HepG2 (cell line): ENCODE measurements at regions not wholly inside any gene's neighbourhood (a gene's known extent, or its start where the extent isn't known, plus 50 kb on each side); places are given as distances from the start of the nearest gene placed in this dataset.

Source experiments
- ARNT ChIP-seq: fragments of 450-650 bp; IDR thresholded peaks from 2 replicates; pipeline ENCODE4 v1.6.1; 2017
- CBX1 ChIP-seq: IDR thresholded peaks from one replicate; pipeline ENCODE4 v1.6.1; 2016; ENCODE audit warnings: antibody characterized with exemption, low read depth
- GATAD2A ChIP-seq: IDR thresholded peaks from 2 replicates; pipeline ENCODE4 v1.6.1; 2016
- KLF6 ChIP-seq: IDR thresholded peaks from 2 replicates; pipeline ENCODE4 v1.8.0; 2016; ENCODE audit warnings: missing biosample characterization, missing genetic modification reagents
- POLR2A ChIP-seq, 2 experiments: IDR thresholded peaks; 2 replicates each; pipeline ENCODE4 v1.6.1; 2011; ENCODE audit warnings: low read depth in 2 of 2, low read length in 2 of 2, mild to moderate bottlenecking in 1 of 2, moderate library complexity in 1 of 2; ENCODE audit not compliant: insufficient read depth in 1 of 2
- SP1 ChIP-seq, 2 experiments: fragments of 450-650 bp in 1 of 2; sonication (generic) in 1 of 2; formaldehyde crosslinking in 1 of 2; IDR thresholded peaks; 2 replicates each; pipeline versions ENCODE4 v1.4.0 to v1.6.1; 2016 to 2020; ENCODE audit warnings: missing genetic modification reagents in 1 of 2
- ZBTB7B ChIP-seq: sonication (generic); formaldehyde crosslinking; IDR thresholded peaks from 2 replicates; pipeline ENCODE4 v1.4.0; 2020; ENCODE audit warnings: missing genetic modification reagents
- TF ChIP-seq, protein P1 (sequence below): sonication (generic); formaldehyde crosslinking; IDR thresholded peaks from 2 replicates; pipeline ENCODE4 v1.5.0; 2020; ENCODE audit warnings: mild to moderate bottlenecking, missing genetic modification reagents, moderate library complexity
- TF ChIP-seq, protein P2 (sequence below): sonication (generic); formaldehyde crosslinking; IDR thresholded peaks from 2 replicates; pipeline ENCODE4 v1.4.0; 2020; ENCODE audit warnings: missing genetic modification reagents

DNA sequence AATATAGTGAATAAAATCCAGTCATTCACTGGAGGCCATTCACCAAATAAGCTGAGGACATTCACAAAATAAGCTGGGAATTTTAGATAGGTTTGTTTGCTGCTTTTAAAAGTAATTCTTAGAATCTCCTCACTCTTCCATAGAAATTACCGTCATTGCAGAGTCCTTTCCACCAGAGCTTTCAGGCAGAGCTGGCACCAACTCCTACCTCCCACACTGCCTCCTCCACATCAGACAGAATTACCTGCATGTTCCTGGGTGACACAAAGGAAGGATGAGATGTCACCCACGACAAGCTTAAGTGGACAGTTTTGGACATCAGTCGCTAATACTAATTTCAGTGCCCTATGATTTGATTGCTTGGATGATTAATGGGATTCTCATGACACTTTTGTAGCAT, 1113.2 kb downstream of the IGSF11 start:
- TF ChIP-seq ZBTB7B (CRISPR knock-in tag) (no peak), CBX1 (no peak), SP1 (IDR thresholded peaks at IDR 0.05) (no peak), SP1 (CRISPR knock-in tag; IDR thresholded peaks at IDR 0.05) (no peak), ARNT (no peak), POLR2A (IDR thresholded peaks at IDR 0.05; ENCODE audit: insufficient read depth in 1 of 2, low read depth in 2 of 2, low read length in 2 of 2) (no peak), KLF6 (no peak), GATAD2A (no peak)
- TF ChIP-seq, protein P1, sequence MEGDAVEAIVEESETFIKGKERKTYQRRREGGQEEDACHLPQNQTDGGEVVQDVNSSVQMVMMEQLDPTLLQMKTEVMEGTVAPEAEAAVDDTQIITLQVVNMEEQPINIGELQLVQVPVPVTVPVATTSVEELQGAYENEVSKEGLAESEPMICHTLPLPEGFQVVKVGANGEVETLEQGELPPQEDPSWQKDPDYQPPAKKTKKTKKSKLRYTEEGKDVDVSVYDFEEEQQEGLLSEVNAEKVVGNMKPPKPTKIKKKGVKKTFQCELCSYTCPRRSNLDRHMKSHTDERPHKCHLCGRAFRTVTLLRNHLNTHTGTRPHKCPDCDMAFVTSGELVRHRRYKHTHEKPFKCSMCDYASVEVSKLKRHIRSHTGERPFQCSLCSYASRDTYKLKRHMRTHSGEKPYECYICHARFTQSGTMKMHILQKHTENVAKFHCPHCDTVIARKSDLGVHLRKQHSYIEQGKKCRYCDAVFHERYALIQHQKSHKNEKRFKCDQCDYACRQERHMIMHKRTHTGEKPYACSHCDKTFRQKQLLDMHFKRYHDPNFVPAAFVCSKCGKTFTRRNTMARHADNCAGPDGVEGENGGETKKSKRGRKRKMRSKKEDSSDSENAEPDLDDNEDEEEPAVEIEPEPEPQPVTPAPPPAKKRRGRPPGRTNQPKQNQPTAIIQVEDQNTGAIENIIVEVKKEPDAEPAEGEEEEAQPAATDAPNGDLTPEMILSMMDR = no peak
- TF ChIP-seq, protein P2, sequence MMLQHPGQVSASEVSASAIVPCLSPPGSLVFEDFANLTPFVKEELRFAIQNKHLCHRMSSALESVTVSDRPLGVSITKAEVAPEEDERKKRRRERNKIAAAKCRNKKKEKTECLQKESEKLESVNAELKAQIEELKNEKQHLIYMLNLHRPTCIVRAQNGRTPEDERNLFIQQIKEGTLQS (CRISPR knock-in tag) = no peak
